ENCODE measurements at regions not wholly inside any gene's neighbourhood (a gene's known extent, or its start where the extent isn't known, plus 50 kb on each side); places are given as distances from the start of the nearest gene placed in this dataset.
A peak's percentile ranks its signal among the peaks of the same experiment; 100 is the strongest.
"Not testable (repeated sequence)": the region's sequence is repeated elsewhere in the genome, so short reads cannot be mapped to it uniquely, and the experiment has no call there.

DNA sequence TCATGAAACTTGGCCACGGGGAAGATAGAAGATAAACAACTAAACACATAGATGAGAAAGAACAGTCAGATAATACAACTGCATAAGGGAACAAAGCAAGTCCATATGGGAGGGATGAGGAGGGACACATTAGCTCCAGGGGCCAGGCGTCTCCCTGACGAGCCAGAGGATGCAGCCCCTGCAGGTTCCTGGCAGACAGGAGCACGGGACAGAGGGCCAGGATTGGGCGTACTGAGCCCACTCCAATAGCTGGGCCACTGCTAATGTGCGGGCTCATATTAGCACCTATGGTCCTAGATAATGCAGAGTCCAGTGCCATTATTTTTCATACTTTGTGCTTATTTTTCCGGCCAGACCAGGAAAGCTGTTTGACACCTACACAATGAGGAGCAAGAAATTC, 182.9 kb downstream of the ANKRD60 start:
- DNase-seq, result no peak
- intact Hi-C loops (cut with DNase I), result no loop called here

DNA sequence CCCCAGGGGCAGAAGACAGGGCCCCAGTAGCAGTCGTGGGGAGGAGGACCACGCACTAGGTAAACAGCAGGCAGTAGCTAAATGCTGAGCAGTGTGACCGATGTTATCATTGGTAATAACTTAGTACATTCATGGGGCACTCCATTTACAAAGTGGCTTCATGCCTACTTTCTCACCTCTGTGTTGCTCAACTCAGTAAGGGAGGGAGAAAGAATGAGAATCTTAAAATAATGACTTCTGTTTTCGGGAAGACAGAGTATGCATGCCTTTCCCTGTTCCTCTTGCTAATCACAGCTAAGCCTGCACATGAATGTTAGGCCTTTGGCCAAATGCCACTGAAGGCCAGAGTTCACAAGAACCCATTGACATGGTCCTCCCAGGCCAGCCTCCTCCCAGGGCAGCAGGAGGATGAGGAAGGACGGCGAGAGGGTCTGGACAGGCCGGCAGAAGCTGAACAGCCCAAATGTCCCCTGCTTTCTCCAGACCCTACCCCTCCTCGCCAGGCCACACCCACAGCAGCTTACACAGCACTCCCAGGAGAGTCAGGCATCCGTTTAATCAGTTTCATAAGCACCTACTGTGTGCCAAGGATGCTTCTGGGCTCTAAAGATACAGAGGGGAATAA, 183.4 kb downstream of the ANKRD60 start:
- intact Hi-C loops (cut with DNase I), result no loop called here

DNA sequence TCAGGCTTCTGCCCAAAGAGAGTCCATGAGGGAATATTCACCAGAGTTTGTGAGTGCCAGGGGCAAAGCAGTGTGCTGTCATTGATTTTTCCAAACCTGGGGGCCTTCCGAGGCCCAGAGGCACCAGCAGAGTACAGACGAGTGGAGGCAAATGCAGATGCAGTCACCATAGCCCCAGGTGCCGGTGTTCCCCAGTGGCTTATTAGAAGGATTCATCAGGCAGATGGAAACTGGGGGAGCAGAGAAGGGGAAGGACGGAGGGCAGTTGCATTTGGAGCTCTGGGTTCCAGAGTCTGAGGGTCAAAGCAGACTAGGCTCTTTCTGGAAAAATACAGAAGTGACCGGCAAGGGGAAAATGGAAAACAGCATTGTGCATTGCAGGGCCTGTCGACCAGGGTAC, 184.2 kb downstream of the ANKRD60 start:
- no peak for DNase-seq
- intact Hi-C loops (cut with DNase I), result no loop called here

More for the DNA sequence above, 183.4 kb downstream of the ANKRD60 start:
- no peak for DNase-seq

DNA sequence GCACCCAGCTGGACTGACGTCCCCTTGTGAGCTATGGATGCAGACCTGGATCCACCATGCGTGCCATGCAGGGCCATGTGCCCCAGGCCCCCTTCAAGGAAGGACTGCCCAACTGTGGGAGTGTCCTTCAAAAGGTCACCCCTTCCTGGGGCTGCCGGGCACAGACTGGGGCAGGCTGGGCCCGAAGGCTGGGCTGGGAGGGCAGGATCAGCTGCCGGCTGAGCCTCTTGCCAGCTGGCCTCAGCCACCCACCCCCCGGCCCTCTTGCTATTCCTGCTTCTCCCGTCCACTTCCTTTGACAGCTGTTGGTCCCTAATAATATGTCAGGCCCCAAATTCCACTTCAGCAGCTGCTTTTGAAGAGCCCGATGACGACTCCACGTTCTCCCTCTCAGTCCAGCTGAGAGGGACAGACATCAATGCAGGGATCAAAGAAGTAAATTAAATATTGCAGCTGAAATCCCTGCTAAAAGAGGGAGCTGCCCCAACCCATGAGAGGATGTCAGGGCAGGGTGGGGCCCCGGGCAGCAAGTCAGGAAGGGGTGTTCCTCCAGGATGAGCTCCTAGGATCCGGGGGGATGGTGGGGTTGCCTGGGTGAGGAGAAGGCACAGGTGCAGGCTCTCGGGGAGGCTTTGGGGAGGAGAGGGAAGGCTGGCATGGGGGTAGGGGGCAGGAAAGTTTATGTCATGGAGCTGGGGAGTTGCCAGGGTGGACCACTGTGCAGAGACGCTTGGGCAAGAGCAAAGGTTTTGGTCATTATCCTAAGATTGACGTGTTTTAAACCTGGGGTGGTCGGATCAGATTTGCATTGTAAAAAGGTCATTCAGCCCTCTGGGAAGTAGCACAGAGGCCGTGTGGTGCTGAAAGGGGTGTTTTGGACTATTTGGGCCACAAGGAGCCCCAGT, 185.0 kb downstream of the ANKRD60 start:
- intact Hi-C loops (cut with DNase I), result no loop called here
- peak in 1 of 10 donors; percentile 68 for DNase-seq

DNA sequence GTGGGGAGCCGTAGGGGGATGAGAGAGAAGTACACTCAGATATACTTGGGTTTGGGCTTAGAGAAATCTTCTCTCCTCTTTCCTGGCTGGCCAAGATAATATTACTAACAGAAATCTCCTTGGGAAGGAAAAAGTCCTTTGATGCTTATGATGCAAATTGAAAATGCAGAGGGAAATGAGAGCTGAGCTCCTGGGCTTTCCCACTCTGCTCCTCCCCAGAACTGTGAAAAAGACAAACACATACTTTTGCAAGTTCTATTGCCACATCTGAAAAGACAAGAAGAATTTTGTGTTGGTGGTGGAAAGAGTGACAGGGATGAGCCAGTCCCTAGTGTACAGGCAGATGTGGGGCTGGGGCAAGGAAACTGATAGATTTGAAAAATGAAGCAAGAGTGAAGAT, 185.9 kb downstream of the ANKRD60 start:
- no peak for DNase-seq

DNA sequence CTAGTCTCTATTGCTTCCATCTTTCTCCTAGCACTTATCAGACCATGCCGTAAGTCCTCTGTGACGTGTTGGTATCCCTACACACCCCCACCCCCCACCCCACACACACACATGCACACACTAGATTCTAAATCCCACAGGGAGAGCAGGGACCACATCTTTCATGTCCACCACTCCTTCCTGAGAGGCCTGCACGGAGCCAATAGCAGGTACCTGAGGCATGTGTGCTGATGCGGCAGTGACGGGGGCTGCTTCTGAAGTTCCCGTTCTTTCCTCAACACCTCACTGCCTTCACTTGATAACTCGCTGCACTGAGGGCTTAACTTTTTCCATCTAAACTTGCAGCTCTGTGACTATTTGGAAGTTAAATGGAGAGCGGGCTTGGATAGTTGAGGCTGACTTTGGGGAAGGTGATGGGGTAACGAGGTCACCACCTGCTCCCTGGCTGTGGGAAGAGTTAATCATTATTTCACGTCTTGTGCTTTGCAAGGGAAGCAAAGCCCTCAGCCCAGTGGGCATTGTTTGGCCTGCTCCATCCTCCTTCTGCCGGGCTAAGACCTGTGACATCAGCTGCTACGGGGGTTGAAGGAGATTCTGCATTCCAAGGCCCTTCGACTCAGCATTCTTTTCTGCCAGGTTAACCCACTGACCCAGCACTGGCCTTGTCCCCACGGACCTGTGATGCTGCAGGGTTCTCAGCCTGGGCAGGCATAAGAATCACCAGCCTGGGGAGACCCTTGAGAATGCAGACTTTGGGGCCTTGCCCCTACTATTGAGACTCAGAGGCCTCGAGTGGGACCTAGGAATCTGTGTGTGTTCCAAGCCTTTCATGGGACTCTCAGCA, 187.8 kb downstream of the ANKRD60 start:
- intact Hi-C loops (cut with DNase I), result no loop called here
- DNase-seq, result no peak

More for the DNA sequence above, 185.9 kb downstream of the ANKRD60 start:
- intact Hi-C loops (cut with DNase I), result no loop called here

DNA sequence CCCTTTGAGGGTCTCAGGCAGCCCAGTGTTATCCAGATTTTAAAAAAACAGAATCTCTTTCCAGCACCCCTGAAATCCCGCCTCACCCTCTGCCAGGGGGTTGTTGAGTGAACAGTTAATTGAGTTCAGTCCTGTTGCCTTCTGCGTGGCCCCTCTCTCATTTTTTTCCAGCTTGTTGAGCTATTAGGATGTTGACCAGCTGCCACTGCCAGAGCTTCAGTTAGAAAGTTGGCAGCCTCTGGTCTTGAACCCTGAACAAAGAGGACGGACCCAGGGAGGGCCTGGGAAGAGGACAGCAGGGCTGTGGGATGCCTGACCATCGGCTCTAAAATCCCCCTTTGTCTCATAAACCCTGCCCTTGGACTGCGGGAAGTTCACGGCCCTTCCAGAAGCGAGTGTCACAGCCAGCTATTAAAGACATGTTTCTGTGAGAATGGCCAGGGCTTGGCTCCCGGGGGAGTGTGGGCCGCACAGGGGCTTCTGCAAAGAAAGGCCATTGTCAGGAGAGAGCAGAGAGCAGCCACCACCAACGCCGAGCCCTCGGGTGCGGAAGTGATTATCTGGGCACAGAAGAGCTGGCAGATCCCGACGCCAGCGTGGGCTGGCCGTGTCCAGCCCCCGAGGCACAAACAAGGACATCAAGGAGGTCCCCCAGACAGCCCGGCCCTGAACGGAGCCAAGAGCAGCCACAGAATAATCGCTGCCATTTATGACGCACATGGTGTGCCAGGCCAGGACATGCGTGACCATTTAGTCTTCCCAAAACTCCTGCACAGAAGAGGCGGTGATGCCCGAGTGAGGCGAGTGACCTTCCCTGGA, 189.0 kb downstream of the ANKRD60 start:
- DNase-seq, result peak in 1 of 10 donors; percentile 77
- intact Hi-C loops (cut with DNase I), result loop anchor here (5.0 kb wide), 1 partner anchor 77 kb away; no protein-coding TSS in a partner anchor

DNA sequence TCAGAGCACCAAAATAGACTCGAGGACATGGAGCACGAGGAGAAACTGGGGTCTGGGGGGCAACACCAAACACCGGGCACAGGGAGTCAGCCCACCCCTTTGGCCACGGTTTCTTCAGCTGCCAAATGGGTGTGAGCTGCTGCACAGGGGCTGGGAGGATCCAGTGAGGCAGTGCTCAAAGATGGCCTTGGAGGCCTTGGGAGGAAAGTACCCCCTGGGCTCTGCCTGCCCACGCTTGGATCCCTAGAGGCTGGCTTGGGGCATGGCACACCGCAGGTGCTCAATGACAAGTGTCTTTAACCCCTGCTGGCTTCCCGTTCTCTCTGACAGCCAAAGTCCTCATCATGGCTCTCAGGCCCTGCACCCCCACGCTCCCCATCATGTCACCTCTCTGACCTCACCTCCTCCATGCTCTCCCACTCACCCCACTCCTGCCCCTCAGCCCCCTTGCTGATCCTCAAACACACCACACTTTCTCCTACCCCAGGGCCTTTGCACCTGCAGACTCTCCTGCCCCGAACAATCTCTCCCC, 190.3 kb downstream of the ANKRD60 start:
- intact Hi-C loops (cut with DNase I), result loop anchor here (5.0 kb wide), 1 partner anchor 76 kb away; no protein-coding TSS in a partner anchor
- no peak for DNase-seq

DNA sequence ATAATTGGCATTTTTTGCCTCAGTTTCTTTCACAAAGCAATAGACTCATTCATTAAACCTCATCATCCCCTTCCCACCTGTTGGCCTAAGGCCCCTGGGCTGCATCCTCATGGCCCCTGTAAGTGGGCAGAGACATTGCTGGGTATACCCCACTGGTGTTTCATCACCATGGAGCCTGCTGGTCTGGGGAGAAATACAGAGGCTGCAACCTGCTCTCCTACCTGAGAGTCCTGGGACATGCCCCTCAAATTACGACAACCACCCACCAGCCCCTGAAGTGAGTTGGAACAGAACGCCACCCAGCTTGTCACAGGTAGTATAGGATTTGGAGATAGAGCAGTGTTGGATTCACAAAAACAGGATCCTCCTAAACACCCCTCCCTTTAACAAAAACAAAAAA, 190.8 kb downstream of the ANKRD60 start:
- intact Hi-C loops (cut with DNase I), result loop anchor here (5.0 kb wide), 1 partner anchor 75 kb away; no protein-coding TSS in a partner anchor
- no peak for DNase-seq

DNA sequence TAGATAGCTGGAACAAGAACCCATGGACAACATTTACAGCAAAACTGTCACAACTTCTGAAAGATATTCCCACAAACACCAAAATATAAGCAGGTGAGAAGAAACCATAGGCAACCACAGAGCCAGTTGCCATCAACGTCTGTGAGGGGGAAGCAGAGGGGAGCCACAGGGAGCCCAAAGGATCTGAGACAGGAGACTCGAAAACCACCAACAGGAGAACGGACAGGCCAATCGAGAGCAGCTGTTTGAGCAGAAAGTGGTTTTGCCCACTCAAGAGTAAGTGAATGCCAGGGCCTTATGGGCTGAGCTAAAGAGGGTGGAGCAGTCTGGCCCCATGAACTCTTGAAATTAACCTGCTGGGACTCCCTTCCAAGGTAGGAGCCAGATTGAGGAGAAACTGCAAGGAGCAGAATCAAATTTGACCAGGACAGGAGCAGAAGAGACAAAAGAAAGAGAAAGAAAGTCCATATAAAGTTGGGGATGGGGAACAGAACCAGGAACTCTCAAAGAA, 195.4 kb downstream of the ANKRD60 start:
- intact Hi-C loops (cut with DNase I), result no loop called here

DNA sequence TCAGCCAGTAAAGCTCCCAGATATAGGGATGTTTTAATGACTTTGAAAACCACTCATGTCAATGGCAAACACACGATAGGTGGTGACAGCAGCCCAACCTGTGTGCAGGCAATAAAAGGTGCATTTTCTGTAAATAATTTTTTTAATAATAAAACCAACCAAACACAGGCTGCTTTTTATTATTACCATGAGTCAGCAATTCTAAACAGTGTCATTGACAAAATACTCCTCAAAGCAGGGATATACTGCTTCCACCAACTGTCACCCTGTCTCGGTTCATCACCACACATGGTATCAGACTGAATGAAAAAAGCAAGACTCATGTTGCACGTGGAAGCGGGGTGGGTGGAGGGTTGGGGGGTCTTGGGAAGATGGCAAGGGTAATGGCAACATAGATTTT, 195.9 kb downstream of the ANKRD60 start:
- intact Hi-C loops (cut with DNase I), result no loop called here
- no peak for DNase-seq

More for the DNA sequence above, 195.4 kb downstream of the ANKRD60 start:
- DNase-seq, result no peak

DNA sequence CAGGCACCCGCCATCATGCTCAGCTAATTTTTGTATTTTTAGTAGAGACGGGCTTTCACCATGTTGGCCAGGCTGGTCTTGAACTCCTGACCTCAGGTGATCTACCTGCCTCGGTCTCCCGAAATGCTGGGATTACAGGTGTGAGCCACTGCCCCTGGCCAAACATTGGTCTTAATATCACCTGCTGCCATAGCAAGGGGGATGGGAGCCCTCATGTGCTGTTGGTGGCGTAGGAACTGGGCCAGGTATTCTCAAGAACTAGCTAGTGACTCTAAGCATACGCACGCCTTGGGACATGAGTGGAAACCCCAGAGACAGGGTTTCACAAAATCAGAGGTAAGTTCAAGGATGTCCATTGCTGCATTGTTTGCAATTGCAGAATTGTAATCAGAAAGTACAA, 197.1 kb downstream of the ANKRD60 start:
- intact Hi-C loops (cut with DNase I); DNase-seq: not testable (repeated sequence)

DNA sequence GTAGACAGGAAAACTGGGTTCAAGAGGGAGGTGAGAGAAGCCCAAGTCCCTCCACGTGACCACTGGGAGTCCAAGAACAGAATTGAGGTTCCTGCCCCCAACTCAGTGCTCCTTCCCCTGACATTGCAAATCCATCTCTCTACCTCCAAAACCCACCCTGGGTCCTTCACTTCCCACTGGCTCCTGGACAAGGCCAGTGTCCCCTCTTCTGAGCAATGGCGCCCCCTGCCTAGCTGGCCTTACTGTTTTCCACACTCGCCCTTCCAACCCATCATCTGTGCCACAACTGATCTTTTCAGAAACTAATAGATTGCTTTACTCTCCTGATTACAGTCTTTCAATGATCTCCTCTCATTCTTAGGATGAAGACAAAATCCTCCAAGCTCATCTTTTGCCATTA, 200.3 kb downstream of the ANKRD60 start:
- DNase-seq, result peak in 1 of 10 donors; percentile 33
- intact Hi-C loops (cut with DNase I), result no loop called here

DNA sequence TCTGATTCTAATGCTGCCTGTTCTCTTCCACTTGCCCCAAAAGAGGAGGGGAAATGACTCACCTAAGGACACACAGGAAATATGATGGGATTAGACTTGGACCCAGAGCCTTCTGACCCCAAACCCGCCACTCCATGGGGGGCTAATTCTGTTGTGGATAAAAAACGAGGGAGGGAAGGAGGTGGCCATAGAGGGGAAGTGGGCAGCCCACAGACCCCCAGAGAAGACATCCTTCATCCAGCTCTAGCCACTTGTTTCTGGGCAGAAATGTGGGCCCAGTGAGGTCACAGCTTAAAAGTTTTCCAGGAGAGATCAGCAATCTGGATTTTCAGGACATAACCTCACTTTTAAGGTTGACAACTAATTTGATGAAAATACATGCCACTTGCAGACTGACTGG, 202.1 kb downstream of the ANKRD60 start:
- DNase-seq, result no peak
- intact Hi-C loops (cut with DNase I), result no loop called here

DNA sequence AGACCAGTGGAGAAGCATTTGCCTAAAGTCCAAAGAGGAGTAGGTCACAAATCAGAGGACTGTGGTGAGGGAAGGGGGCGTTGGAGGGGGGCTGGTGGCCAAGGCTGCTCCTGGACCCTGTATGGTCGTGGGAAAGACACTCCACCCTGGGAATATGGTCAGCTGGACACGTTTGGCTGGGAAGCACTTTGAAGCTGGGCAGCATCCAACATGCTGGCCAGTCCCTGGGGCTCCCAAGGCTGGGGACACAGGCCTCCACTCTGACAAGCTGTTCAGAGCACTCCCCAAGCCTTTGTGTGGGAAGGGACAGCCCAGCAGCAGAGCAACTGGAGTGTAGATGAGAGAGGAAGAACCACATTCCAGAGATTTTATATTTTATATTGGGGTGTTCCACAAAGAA, 203.2 kb downstream of the ANKRD60 start:
- intact Hi-C loops (cut with DNase I), result no loop called here
- DNase-seq, result peak in 1 of 10 donors; percentile 62

DNA sequence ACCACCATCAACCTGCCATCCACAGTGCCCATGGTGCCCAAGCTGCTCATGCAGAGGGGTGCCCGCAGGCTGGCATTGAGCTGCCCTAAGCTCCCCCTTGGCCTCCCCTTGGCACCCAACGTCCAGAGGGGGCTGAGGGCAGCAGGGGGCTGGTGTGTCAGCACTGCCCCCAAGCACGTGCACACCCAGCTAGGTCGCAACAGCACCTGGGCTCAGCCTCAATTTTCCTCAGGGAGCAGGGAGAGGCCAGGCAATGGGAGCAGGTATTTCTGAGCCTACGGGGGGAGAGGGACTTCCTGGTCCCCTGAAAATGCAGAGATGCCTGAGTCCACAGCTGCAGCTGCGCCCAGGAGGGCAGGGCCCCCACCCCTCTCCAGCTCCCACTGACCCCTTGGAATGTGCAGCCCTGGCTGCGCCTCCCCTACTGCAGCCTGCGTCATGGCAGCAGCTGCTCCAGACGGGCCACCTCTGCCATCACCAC, 204.2 kb downstream of the ANKRD60 start:
- intact Hi-C loops (cut with DNase I), result no loop called here
- no peak for DNase-seq

DNA sequence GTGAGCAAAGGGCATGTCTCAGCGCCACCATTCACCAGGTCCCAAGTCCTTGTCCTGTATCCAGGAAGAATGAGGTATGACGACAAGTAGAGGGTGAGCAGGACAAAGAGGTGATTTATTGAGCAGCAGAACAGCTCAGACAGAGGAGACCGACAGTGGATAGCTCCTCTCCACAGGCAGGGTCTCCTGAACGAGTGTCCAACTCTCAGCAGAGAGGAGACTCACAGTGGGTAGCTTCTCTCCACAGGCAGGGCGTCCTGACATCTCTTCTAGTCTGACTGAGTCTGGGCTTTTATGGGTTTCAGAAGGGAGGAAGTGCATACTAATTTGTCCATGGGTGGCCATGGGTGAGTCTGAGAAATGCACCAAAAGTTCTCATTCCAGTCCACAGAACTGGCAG, 204.7 kb downstream of the ANKRD60 start:
- no peak for DNase-seq
- intact Hi-C loops (cut with DNase I), result no loop called here

DNA sequence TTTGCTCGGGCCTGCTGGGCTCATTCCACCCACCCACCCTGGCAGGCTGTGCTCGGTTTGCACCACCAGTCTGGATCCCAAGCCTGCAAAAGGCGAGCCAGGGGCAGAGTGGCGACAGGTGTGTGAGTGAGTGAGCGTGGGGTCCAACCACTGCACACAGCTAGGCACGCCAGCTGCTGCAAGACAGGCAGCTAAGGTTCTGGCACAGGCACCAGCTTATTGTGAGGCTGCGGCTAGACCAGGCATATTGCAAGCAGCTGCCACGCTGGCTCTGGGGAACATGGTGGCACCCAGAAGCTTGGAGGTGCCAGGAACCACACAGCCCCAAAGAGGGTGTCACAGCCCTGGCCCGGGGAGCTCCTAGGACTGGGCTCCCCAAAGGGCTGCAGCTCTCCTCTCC, 205.1 kb downstream of the ANKRD60 start:
- peak in 1 of 10 donors; percentile 80 for DNase-seq
- intact Hi-C loops (cut with DNase I), result no loop called here

DNA sequence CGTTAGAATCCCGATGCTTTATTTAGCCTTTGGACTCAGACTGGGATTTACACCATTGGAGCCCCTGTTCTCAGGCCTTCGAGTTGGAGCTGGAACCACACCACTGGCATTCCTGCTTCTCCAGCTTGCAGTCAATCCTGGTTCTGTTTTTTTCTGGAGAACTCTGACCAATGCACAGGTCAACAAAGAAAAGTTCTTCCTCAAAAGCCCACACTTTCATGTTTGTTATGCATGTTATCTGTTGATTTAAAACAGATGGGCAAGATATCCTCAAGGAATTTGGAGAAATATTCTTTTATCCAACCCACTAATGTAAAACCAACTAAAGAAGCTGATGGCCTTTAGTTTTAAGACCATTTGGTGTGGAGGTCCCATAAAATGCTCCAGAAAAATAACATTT, 205.7 kb downstream of the ANKRD60 start:
- intact Hi-C loops (cut with DNase I), result no loop called here
- peak in 1 of 10 donors; percentile 25 for DNase-seq
